OCI-LY3 (cell line): ENCODE measurements at regions not wholly inside any gene's neighbourhood (a gene's known extent, or its start where the extent isn't known, plus 50 kb on each side); places are given as distances from the start of the nearest gene placed in this dataset.

Experiments used
- CTCF ChIP-seq: fragments of 200-600, 300-600 bp; sonication (generic); IDR thresholded peaks from 2 replicates; pipeline ENCODE4 v1.5.1; 2014; ENCODE audit warnings: antibody characterized with exemption, low read length, low read depth
- EZH2phosphoT487 ChIP-seq: fragments of 200-600 bp; shearing (Covaris generic); IDR thresholded peaks from 2 replicates; pipeline ENCODE4 v1.6.1; 2018; ENCODE audit warnings: antibody characterized with exemption, mixed run types, low read depth

- no peak for TF ChIP-seq CTCF
- no peak for TF ChIP-seq EZH2phosphoT487
Observed at GRCh38 chr4:53712408-53713020, 121.2 kb upstream of the LNX1 start.
